ENCODE measurements at regions not wholly inside any gene's neighbourhood (a gene's known extent, or its start where the extent isn't known, plus 50 kb on each side); places are given as distances from the start of the nearest gene placed in this dataset.
"Not testable (repeated sequence)": the region's sequence is repeated elsewhere in the genome, so short reads cannot be mapped to it uniquely, and the experiment has no call there.

GRCh38 chr1:30164693-30165092, 558.7 kb downstream of the MATN1 start:
- H3K4me1 ChIP-seq (ENCODE audit: insufficient read depth, insufficient read length) = no peaks in the 10 kb centered on the region
- no peak for DNase-seq (ENCODE audit: low read depth, low spot score)
- no peaks in the 10 kb centered on the region for H3K36me3 ChIP-seq (ENCODE audit: insufficient read depth, insufficient read length, low read length)
- no peaks in the 10 kb centered on the region; the same call in 1 of the 2 replicates for H3K9me3 ChIP-seq (ENCODE audit: insufficient read depth, low read length)
- H3K4me3 ChIP-seq (ENCODE audit: insufficient read length, low read depth) = no peak overlapping the region
- H3K27me3 ChIP-seq (ENCODE audit: insufficient read depth, insufficient read length) = no peaks in the 10 kb centered on the region
- TF ChIP-seq ZNF274 (IDR thresholded peaks at IDR 0.05; ENCODE audit: low read depth, low read length) (no peak), YY1 (IDR thresholded peaks at IDR 0.05; ENCODE audit: insufficient read depth, insufficient read length) (no peak)
- no peak overlapping the region for H3K9ac ChIP-seq (ENCODE audit: insufficient read length, low read depth)

DNA sequence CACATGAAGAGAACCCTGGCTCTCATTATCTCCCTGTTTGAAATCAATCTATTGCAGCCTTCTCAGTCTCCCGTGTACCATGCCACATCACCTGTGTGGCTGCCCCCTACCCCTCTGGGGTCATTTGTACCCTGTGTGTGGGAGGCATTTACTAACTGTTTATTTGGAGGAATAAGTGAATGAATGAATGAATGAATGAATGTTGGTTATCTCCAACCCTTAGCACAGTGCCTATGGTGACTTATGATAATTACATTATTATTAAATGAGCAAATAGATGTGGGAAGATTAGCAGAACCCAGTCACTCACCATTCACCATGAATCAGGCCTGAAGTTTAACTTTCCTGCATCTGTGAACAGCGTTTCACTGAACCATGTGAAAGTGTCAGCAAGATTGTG, 560.8 kb downstream of the MATN1 start:
- H3K36me3 ChIP-seq (ENCODE audit: insufficient read depth, insufficient read length, low read length) = no peaks in the 10 kb centered on the region
- no peak overlapping the region for H3K4me3 ChIP-seq (ENCODE audit: insufficient read length, low read depth)
- TF ChIP-seq YY1 (IDR thresholded peaks at IDR 0.05; ENCODE audit: insufficient read depth, insufficient read length) = no peak
- TF ChIP-seq SUZ12 (IDR thresholded peaks at IDR 0.05; ENCODE audit: extremely low read depth, insufficient read depth, insufficient read length) = no peak
- TF ChIP-seq ZNF274 (IDR thresholded peaks at IDR 0.05; ENCODE audit: low read depth, low read length) = no peak
- H3K9me3 ChIP-seq (ENCODE audit: insufficient read depth, low read length) = no peaks in the 10 kb centered on the region; the same call in 1 of the 2 replicates
- peaks cover 2% of the 10 kb centered on the region for H3K4me1 ChIP-seq (ENCODE audit: insufficient read depth, insufficient read length)
- H3K9ac ChIP-seq (ENCODE audit: insufficient read length, low read depth) = no peak overlapping the region
- H3K27me3 ChIP-seq (ENCODE audit: insufficient read depth, insufficient read length) = no peaks in the 10 kb centered on the region
- DNase-seq (ENCODE audit: low read depth, low spot score) = no peak

DNA sequence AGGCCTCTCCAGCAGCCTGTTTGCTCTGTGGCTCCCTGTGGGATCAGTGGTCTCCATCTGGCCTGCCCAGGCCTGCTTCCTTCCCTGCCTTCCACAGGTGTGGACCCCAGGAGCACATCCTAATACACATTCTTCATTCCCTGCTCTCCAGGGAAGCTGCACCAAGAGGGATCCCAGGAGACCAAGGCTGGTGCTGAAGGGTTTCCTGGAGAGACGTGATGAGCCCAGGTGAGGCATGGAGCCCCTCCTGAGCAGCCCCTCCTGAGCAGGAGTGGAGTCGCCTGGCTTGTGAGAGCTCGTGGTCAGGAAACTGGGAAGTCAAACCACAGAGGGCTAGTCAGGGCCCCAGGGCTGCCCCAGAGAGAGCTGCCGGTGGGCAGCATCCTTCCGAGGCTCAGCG, 561.4 kb downstream of the MATN1 start:
- Histone ChIP-seq H3K27me3 (ENCODE audit: insufficient read depth, insufficient read length) (no peaks in the 10 kb centered on the region), H3K4me1 (ENCODE audit: insufficient read depth, insufficient read length) (peaks cover 2% of the 10 kb centered on the region), H3K36me3 (ENCODE audit: insufficient read depth, insufficient read length, low read length) (no peaks in the 10 kb centered on the region), H3K9me3 (ENCODE audit: insufficient read depth, low read length) (peaks cover 2% of the 10 kb centered on the region; the same call in 1 of the 2 replicates), H3K4me3 (ENCODE audit: insufficient read length, low read depth) (no peak overlapping the region), H3K9ac (ENCODE audit: insufficient read length, low read depth) (no peak overlapping the region)
- TF ChIP-seq YY1 (IDR thresholded peaks at IDR 0.05; ENCODE audit: insufficient read depth, insufficient read length) (no peak), ZNF274 (IDR thresholded peaks at IDR 0.05; ENCODE audit: low read depth, low read length) (no peak), SUZ12 (IDR thresholded peaks at IDR 0.05; ENCODE audit: extremely low read depth, insufficient read depth, insufficient read length) (no peak)
- no peak for DNase-seq (ENCODE audit: low read depth, low spot score)

GRCh38 chr1:30160999-30161689, 562.2 kb downstream of the MATN1 start:
- Histone ChIP-seq H3K4me1 (ENCODE audit: insufficient read depth, insufficient read length) (peaks cover 2% of the 10 kb centered on the region), H3K9me3 (ENCODE audit: insufficient read depth, low read length) (peaks cover 10% of the 10 kb centered on the region; the same call in 1 of the 2 replicates), H3K27me3 (ENCODE audit: insufficient read depth, insufficient read length) (no peaks in the 10 kb centered on the region), H3K4me3 (ENCODE audit: insufficient read length, low read depth) (no peak overlapping the region), H3K36me3 (ENCODE audit: insufficient read depth, insufficient read length, low read length) (no peaks in the 10 kb centered on the region), H3K9ac (ENCODE audit: insufficient read length, low read depth) (no peak overlapping the region)
- DNase-seq (ENCODE audit: low read depth, low spot score) = no peak
- TF ChIP-seq YY1 (IDR thresholded peaks at IDR 0.05; ENCODE audit: insufficient read depth, insufficient read length) (no peak), SUZ12 (IDR thresholded peaks at IDR 0.05; ENCODE audit: extremely low read depth, insufficient read depth, insufficient read length) (no peak), ZNF274 (IDR thresholded peaks at IDR 0.05; ENCODE audit: low read depth, low read length) (no peak)

DNA sequence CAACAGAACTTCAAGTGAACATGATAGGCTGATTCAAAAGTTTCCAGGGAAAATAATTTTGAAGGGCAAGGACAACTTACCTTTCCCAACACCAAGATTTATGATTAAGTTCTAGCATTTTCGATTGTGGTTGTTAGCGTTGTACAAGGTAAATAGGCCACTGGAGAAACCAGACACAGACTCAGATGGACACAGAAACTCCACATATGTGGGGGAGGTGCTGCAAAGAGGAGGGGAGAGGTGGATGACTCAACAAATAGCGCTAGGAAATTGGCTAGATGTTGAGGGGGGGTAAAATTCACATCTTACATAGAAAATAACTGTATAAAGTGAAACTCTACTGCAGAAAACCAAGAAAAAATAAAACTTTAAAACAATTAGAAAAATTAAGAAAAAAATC, 564.4 kb downstream of the MATN1 start:
- H3K9ac ChIP-seq (ENCODE audit: insufficient read length, low read depth) = no peak overlapping the region
- H3K36me3 ChIP-seq (ENCODE audit: insufficient read depth, insufficient read length, low read length) = no peaks in the 10 kb centered on the region
- H3K9me3 ChIP-seq (ENCODE audit: insufficient read depth, low read length) = peaks cover 24% of the 10 kb centered on the region; the same call in 1 of the 2 replicates
- no peak for TF ChIP-seq SUZ12 (IDR thresholded peaks at IDR 0.05; ENCODE audit: extremely low read depth, insufficient read depth, insufficient read length)
- no peak for TF ChIP-seq ZNF274 (IDR thresholded peaks at IDR 0.05; ENCODE audit: low read depth, low read length)
- no peak for TF ChIP-seq YY1 (IDR thresholded peaks at IDR 0.05; ENCODE audit: insufficient read depth, insufficient read length)
- H3K27me3 ChIP-seq (ENCODE audit: insufficient read depth, insufficient read length) = no peaks in the 10 kb centered on the region
- DNase-seq (ENCODE audit: low read depth, low spot score) = no peak
- H3K4me1 ChIP-seq (ENCODE audit: insufficient read depth, insufficient read length) = peaks cover 2% of the 10 kb centered on the region
- no peak overlapping the region for H3K4me3 ChIP-seq (ENCODE audit: insufficient read length, low read depth)

DNA sequence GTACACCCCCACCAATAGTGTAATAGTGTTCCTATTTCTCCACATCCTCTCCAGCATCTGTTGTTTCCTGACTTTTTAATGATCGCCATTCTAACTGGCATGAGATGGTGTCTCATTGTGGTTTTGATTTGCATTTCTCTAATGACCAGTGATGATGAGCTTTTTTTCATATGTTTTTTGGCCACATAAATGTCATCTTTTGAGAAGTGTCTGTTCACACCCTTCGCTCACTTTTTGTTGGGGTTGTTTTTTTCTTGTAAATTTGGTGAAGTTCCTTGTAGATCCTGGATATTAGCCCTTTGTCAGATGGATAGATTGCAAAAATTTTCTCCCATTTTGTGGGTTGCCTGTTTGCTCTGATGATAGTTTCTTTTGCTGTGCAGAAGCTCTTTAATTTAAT, 567.7 kb downstream of the MATN1 start:
- H3K27me3 ChIP-seq (ENCODE audit: insufficient read depth, insufficient read length); H3K4me1 ChIP-seq (ENCODE audit: insufficient read depth, insufficient read length); H3K9ac ChIP-seq (ENCODE audit: insufficient read length, low read depth); H3K4me3 ChIP-seq (ENCODE audit: insufficient read length, low read depth); DNase-seq (ENCODE audit: low read depth, low spot score); H3K36me3 ChIP-seq (ENCODE audit: insufficient read depth, insufficient read length, low read length): not testable (repeated sequence)
- H3K9me3 ChIP-seq (ENCODE audit: insufficient read depth, low read length) = peaks cover 57% of the 10 kb centered on the region

- H3K4me3 ChIP-seq (ENCODE audit: insufficient read length, low read depth); H3K9ac ChIP-seq (ENCODE audit: insufficient read length, low read depth); H3K27me3 ChIP-seq (ENCODE audit: insufficient read depth, insufficient read length); DNase-seq (ENCODE audit: low read depth, low spot score); H3K4me1 ChIP-seq (ENCODE audit: insufficient read depth, insufficient read length); H3K36me3 ChIP-seq (ENCODE audit: insufficient read depth, insufficient read length, low read length): not testable (repeated sequence)
- H3K9me3 ChIP-seq (ENCODE audit: insufficient read depth, low read length) = peaks cover 58% of the 10 kb centered on the region
Measured at GRCh38 chr1:30155253-30155652, 568.1 kb downstream of the MATN1 start.

Measured in NT2/D1 (cell line).